Hepatocyte (in vitro differentiated cells): ENCODE measurements at regions not wholly inside any gene's neighbourhood (a gene's known extent, or its start where the extent isn't known, plus 50 kb on each side); places are given as distances from the start of the nearest gene placed in this dataset.

Experiments
- DNase-seq: peaks from one replicate; pipeline ENCODE4 v3.0.0-alpha.2; 2016; ENCODE audit warnings: low spot score
- H2AFZ ChIP-seq: fragments of 200-600 bp; sonication (generic); 2 replicates; pipeline ENCODE4 v1.6.0; 2016; ENCODE audit warnings: antibody characterized with exemption, mild to moderate bottlenecking
- H3K27ac ChIP-seq: fragments of 200-600 bp; sonication (generic); 2 replicates; pipeline ENCODE4 v1.5.1; 2016; ENCODE audit warnings: mild to moderate bottlenecking
- H3K27me3 ChIP-seq: fragments of 200-600 bp; sonication (generic); 2 replicates; pipeline ENCODE4 v1.6.1; 2016
- H3K36me3 ChIP-seq: fragments of 200-600 bp; sonication (generic); replicated peaks from 2 replicates; pipeline ENCODE4 v1.5.1; 2016; ENCODE audit warnings: low read depth; ENCODE audit not compliant: insufficient read depth
- H3K4me1 ChIP-seq: fragments of 200-600 bp; sonication (generic); 2 replicates; pipeline ENCODE4 v1.5.1; 2016; ENCODE audit warnings: mild to moderate bottlenecking, moderate library complexity; ENCODE audit not compliant: insufficient read depth
- H3K4me2 ChIP-seq: fragments of 200-600 bp; sonication (generic); 2 replicates; pipeline ENCODE4 v1.6.0; 2016
- H3K4me3 ChIP-seq: fragments of 200-600 bp; sonication (generic); 2 replicates; pipeline ENCODE4 v1.5.1; 2016; ENCODE audit warnings: mild to moderate bottlenecking
- H3K79me2 ChIP-seq: fragments of 200-600 bp; sonication (generic); 2 replicates; pipeline ENCODE4 v1.6.0; 2017; ENCODE audit warnings: mild to moderate bottlenecking
- H3K9me2 ChIP-seq: fragments of 200-600 bp; sonication (generic); replicated peaks from 2 replicates; pipeline ENCODE4 v1.6.0; 2017; ENCODE audit warnings: mild to moderate bottlenecking; ENCODE audit not compliant: insufficient read depth
- H3K9me3 ChIP-seq: fragments of 200-600 bp; sonication (generic); 2 replicates; pipeline ENCODE4 v1.5.1; 2016; ENCODE audit warnings: low read depth, mild to moderate bottlenecking
- H4K20me1 ChIP-seq: fragments of 200-600 bp; sonication (generic); 2 replicates; pipeline ENCODE4 v1.6.0; 2016; ENCODE audit warnings: mild to moderate bottlenecking; ENCODE audit not compliant: insufficient read depth, poor library complexity, severe bottlenecking
- CTCF ChIP-seq: fragments of 200-600 bp; sonication (generic); IDR thresholded peaks from 2 replicates; pipeline ENCODE4 v1.5.1; 2016; ENCODE audit warnings: antibody characterized with exemption, mild to moderate bottlenecking; ENCODE audit not compliant: poor library complexity
- EZH2 ChIP-seq: fragments of 200-600 bp; sonication (generic); IDR thresholded peaks from 2 replicates; pipeline ENCODE4 v1.6.1; 2016; ENCODE audit warnings: antibody characterized with exemption, mild to moderate bottlenecking, borderline replicate concordance
- EZH2phosphoT487 ChIP-seq: fragments of 200-600 bp; sonication (generic); IDR thresholded peaks from one replicate; pipeline ENCODE4 v1.6.1; 2018; ENCODE audit warnings: antibody characterized with exemption, mild to moderate bottlenecking, low read depth, moderate library complexity; ENCODE audit not compliant: unreplicated experiment, severe bottlenecking
- WGBS: methylation state at CpG from one replicate; pipeline ENCODE4 v1.1.6; 2016; ENCODE audit warnings: low lambda C conversion rate; ENCODE audit errors: missing lambda C conversion rate; 5-methylcytosine and 5-hydroxymethylcytosine counted together

GRCh38 chr4:189785257-189785656 lies 155.4 kb upstream of the FRG1 start:
- H3K27ac ChIP-seq, result no peak overlapping the region
- no peaks in the 10 kb centered on the region for H3K9me2 ChIP-seq
- no peak overlapping the region for H2AFZ ChIP-seq
- H3K36me3 ChIP-seq, result no peaks in the 10 kb centered on the region
- H3K4me3 ChIP-seq, result no peak overlapping the region
- no peaks in the 10 kb centered on the region for H3K9me3 ChIP-seq
- H3K79me2 ChIP-seq, result no peaks in the 10 kb centered on the region
- DNase-seq, result no peak
- H3K27me3 ChIP-seq, result no peaks in the 10 kb centered on the region
- TF ChIP-seq EZH2, result no peak
- no peak for TF ChIP-seq EZH2phosphoT487
- no peak for TF ChIP-seq CTCF
- 47% methylated on average over 5 of the region's 5 CpGs for WGBS
- H3K4me2 ChIP-seq, result no peak overlapping the region
- no peaks in the 10 kb centered on the region for H4K20me1 ChIP-seq
- H3K4me1 ChIP-seq, result no peaks in the 10 kb centered on the region

GRCh38 chr4:189786447-189786846 lies 154.2 kb upstream of the FRG1 start:
- WGBS, result 92% methylated on average over 5 of the region's 5 CpGs
- H2AFZ ChIP-seq, result no peak overlapping the region
- no peaks in the 10 kb centered on the region for H3K79me2 ChIP-seq
- no peaks in the 10 kb centered on the region for H3K36me3 ChIP-seq
- no peak overlapping the region for H3K27ac ChIP-seq
- H3K4me2 ChIP-seq, result no peak overlapping the region
- no peaks in the 10 kb centered on the region for H3K27me3 ChIP-seq
- DNase-seq, result no peak
- H3K4me3 ChIP-seq, result no peak overlapping the region
- no peaks in the 10 kb centered on the region for H4K20me1 ChIP-seq
- H3K9me2 ChIP-seq, result no peaks in the 10 kb centered on the region
- H3K9me3 ChIP-seq, result no peaks in the 10 kb centered on the region
- H3K4me1 ChIP-seq, result no peaks in the 10 kb centered on the region
- TF ChIP-seq CTCF (no peak), EZH2 (no peak), EZH2phosphoT487 (no peak)

GRCh38 chr4:189787216-189788031 lies 153.2 kb upstream of the FRG1 start:
- no peak overlapping the region for H3K27ac ChIP-seq
- H3K4me2 ChIP-seq, result no peak overlapping the region
- H4K20me1 ChIP-seq, result no peaks in the 10 kb centered on the region
- H3K36me3 ChIP-seq, result no peaks in the 10 kb centered on the region
- no peaks in the 10 kb centered on the region for H3K4me1 ChIP-seq
- H3K79me2 ChIP-seq, result no peaks in the 10 kb centered on the region
- H3K9me3 ChIP-seq, result no peaks in the 10 kb centered on the region
- H3K27me3 ChIP-seq, result no peaks in the 10 kb centered on the region
- H2AFZ ChIP-seq, result no peak overlapping the region
- no peak overlapping the region for H3K4me3 ChIP-seq
- TF ChIP-seq CTCF (no peak), EZH2phosphoT487 (no peak), EZH2 (no peak)
- 93% methylated on average over 19 of the region's 19 CpGs for WGBS
- H3K9me2 ChIP-seq, result no peaks in the 10 kb centered on the region
- no peak for DNase-seq
